ENCODE measurements at regions not wholly inside any gene's neighbourhood (a gene's known extent, or its start where the extent isn't known, plus 50 kb on each side); places are given as distances from the start of the nearest gene placed in this dataset.

- H3K4me1 Mint-ChIP-seq (ENCODE audit: low read depth, unreplicated experiment), result peaks cover 3% of the 10 kb centered on the region
Measured at GRCh38 chr5:89380635-89381034, 497.7 kb upstream of the MEF2C start.

GRCh38 chr5:89377767-89378455 is 494.9 kb upstream of the MEF2C start:
- no peak for TF ChIP-seq CTCF (IDR thresholded peaks at IDR 0.05; ENCODE audit: partially characterized antibody, unreplicated experiment)
- peaks cover 2% of the 10 kb centered on the region for H3K27me3 Mint-ChIP-seq (ENCODE audit: unreplicated experiment)
- no peaks in the 10 kb centered on the region for H3K36me3 Mint-ChIP-seq (ENCODE audit: unreplicated experiment)

More at GRCh38 chr5:89380635-89381034, 497.7 kb upstream of the MEF2C start:
- no peak for TF ChIP-seq CTCF (IDR thresholded peaks at IDR 0.05; ENCODE audit: partially characterized antibody, unreplicated experiment)
- no peaks in the 10 kb centered on the region for H3K9me3 Mint-ChIP-seq (ENCODE audit: unreplicated experiment)
- no peak for DNase-seq
- no peak overlapping the region for H3K27ac Mint-ChIP-seq (ENCODE audit: unreplicated experiment)
- H3K27me3 Mint-ChIP-seq (ENCODE audit: unreplicated experiment), result peaks cover 2% of the 10 kb centered on the region
- no peaks in the 10 kb centered on the region for H3K36me3 Mint-ChIP-seq (ENCODE audit: unreplicated experiment)
- no peak overlapping the region for H3K4me3 Mint-ChIP-seq (ENCODE audit: unreplicated experiment)

GRCh38 chr5:89374818-89375521 is 492.0 kb upstream of the MEF2C start:
- Mint-ChIP-seq H3K9me3 (ENCODE audit: unreplicated experiment) (no peaks in the 10 kb centered on the region), H3K4me3 (ENCODE audit: unreplicated experiment) (no peak overlapping the region), H3K4me1 (ENCODE audit: low read depth, unreplicated experiment) (peaks cover 3% of the 10 kb centered on the region), H3K27me3 (ENCODE audit: unreplicated experiment) (no peaks in the 10 kb centered on the region), H3K27ac (ENCODE audit: unreplicated experiment) (no peak overlapping the region), H3K36me3 (ENCODE audit: unreplicated experiment) (no peaks in the 10 kb centered on the region)
- no peak for DNase-seq
- no peak for TF ChIP-seq CTCF (IDR thresholded peaks at IDR 0.05; ENCODE audit: partially characterized antibody, unreplicated experiment)

More at GRCh38 chr5:89377767-89378455, 494.9 kb upstream of the MEF2C start:
- H3K4me1 Mint-ChIP-seq (ENCODE audit: low read depth, unreplicated experiment), result peaks cover 3% of the 10 kb centered on the region
- H3K27ac Mint-ChIP-seq (ENCODE audit: unreplicated experiment), result no peak overlapping the region
- no peak overlapping the region for H3K4me3 Mint-ChIP-seq (ENCODE audit: unreplicated experiment)
- H3K9me3 Mint-ChIP-seq (ENCODE audit: unreplicated experiment), result no peaks in the 10 kb centered on the region
- DNase-seq, result no peak

- H3K36me3 Mint-ChIP-seq (ENCODE audit: unreplicated experiment), result no peaks in the 10 kb centered on the region
- H3K27me3 Mint-ChIP-seq (ENCODE audit: unreplicated experiment), result no peaks in the 10 kb centered on the region
- no peak overlapping the region for H3K4me3 Mint-ChIP-seq (ENCODE audit: unreplicated experiment)
- DNase-seq, result no peak
- no peaks in the 10 kb centered on the region for H3K9me3 Mint-ChIP-seq (ENCODE audit: unreplicated experiment)
- H3K4me1 Mint-ChIP-seq (ENCODE audit: low read depth, unreplicated experiment), result peaks cover 3% of the 10 kb centered on the region
- TF ChIP-seq CTCF (IDR thresholded peaks at IDR 0.05; ENCODE audit: partially characterized antibody, unreplicated experiment), result no peak
- no peak overlapping the region for H3K27ac Mint-ChIP-seq (ENCODE audit: unreplicated experiment)
Measured at GRCh38 chr5:89374144-89374784, 491.3 kb upstream of the MEF2C start.
